A549 (cell line): ENCODE measurements at regions not wholly inside any gene's neighbourhood (a gene's known extent, or its start where the extent isn't known, plus 50 kb on each side); places are given as distances from the start of the nearest gene placed in this dataset.

Experiments used
- ATAC-seq, 2 experiments: fragments of 200-7000 bp in 1 of 2; fragments of >200 bp in 1 of 2; cut with Nextera tagmentation in 1 of 2; cut with Tn5 transposase in 1 of 2; 3 replicates each; pipeline versions ENCODE4 v1.8.0 to v1.9.1; 2018 to 2020; ENCODE audit warnings: mild to moderate bottlenecking in 1 of 2, moderate library complexity in 1 of 2
- CTCF ChIA-PET: fragments of 300-600 bp; sonication (Branson Sonifier 250); formaldehyde crosslinking; extraction: SDS; loops from one replicate; lab custom pipeline; 2021; ENCODE audit warnings: antibody characterized with exemption, inconsistent platforms; lab: Yijun Ruan, JAX
- POLR2A ChIA-PET: fragments of 350-600 bp; formaldehyde crosslinking; extraction: SDS; loops from one replicate; lab custom pipeline; 2021; ENCODE audit warnings: antibody characterized with exemption, inconsistent platforms; lab: Yijun Ruan, JAX
- DNase-seq, 2 experiments: peaks; one replicate each; pipeline versions ENCODE4 v3.0.0 to v3.0.0-alpha.2; 2011 to 2016; ENCODE audit warnings: low read depth in 1 of 2, low spot score in 1 of 2
- FAIRE-seq: peaks from 2 replicates; lab custom pipeline; 2011; peaks lifted over from hg19 to GRCh38; lab: Jason Lieb, UNC
- H3K27ac ChIP-seq, 2 experiments: fragments of >200 bp; sonication (Bioruptor Twin); formaldehyde crosslinking; 3 replicates each; pipeline ENCODE4 v1.5.1; 2016 to 2017
- H3K4me1 ChIP-seq: fragments of >200 bp; sonication (Bioruptor Twin); formaldehyde crosslinking; 3 replicates; pipeline ENCODE4 v1.6.1; 2016
- H3K4me2 ChIP-seq: fragments of >200 bp; sonication (Bioruptor Twin); formaldehyde crosslinking; 3 replicates; pipeline ENCODE4 v1.6.1; 2016
- H3K4me3 ChIP-seq: fragments of >200 bp; sonication (Bioruptor Twin); formaldehyde crosslinking; 3 replicates; pipeline ENCODE4 v1.5.1; 2016
- H3K9me3 ChIP-seq: fragments of >200 bp; sonication (Bioruptor Twin); formaldehyde crosslinking; 3 replicates; pipeline ENCODE4 v1.6.1; 2016
- BHLHE40 ChIP-seq: IDR thresholded peaks from 2 replicates; pipeline ENCODE4 v1.6.1; 2012; ENCODE audit warnings: low read depth, low read length, inconsistent platforms
- CHD2 ChIP-seq: fragments of 150-350 bp; IDR thresholded peaks from 2 replicates; pipeline ENCODE4 v1.6.1; 2014; ENCODE audit warnings: low read length; ENCODE audit not compliant: partially characterized antibody
- CHD4 ChIP-seq: fragments of 200-600 bp; sonication (generic); IDR thresholded peaks from 2 replicates; pipeline ENCODE4 v1.6.1; 2016; ENCODE audit warnings: antibody characterized with exemption, mild to moderate bottlenecking, borderline replicate concordance
- EP300 ChIP-seq, 2 experiments: fragments of >200 bp; sonication (Bioruptor Twin); formaldehyde crosslinking; IDR thresholded peaks; 2 replicates in 1 of 2; 3 replicates in 1 of 2; pipeline ENCODE4 v1.6.1; 2016 to 2017
- FOXS1 ChIP-seq: fragments of 250-450 bp; sonication (Bioruptor Pico); IDR thresholded peaks from 2 replicates; pipeline ENCODE4 v1.5.0; 2020; ENCODE audit warnings: mild to moderate bottlenecking, moderate library complexity
- HEYL ChIP-seq: fragments of 250-450 bp; sonication (Bioruptor Pico); IDR thresholded peaks from 2 replicates; pipeline ENCODE4 v1.8.0; 2021; ENCODE audit warnings: mild to moderate bottlenecking, moderate library complexity
- HOXA7 ChIP-seq: fragments of 250-450 bp; sonication (Bioruptor Pico); IDR thresholded peaks from 2 replicates; pipeline ENCODE4 v1.5.0; 2020; ENCODE audit warnings: mild to moderate bottlenecking, moderate library complexity
- HOXB13 ChIP-seq: fragments of 250-450 bp; sonication (Bioruptor Pico); IDR thresholded peaks from 2 replicates; pipeline ENCODE4 v1.5.0; 2020; ENCODE audit warnings: low read depth, mild to moderate bottlenecking, moderate library complexity
- JUNB ChIP-seq: fragments of >200 bp; sonication (Bioruptor Twin); formaldehyde crosslinking; IDR thresholded peaks from 2 replicates; pipeline ENCODE4 v1.6.1; 2016
- MYC ChIP-seq: IDR thresholded peaks from 2 replicates; pipeline ENCODE4 v1.6.1; 2012; ENCODE audit warnings: mild to moderate bottlenecking, inconsistent platforms, low read length, improper control_type of control experiment, borderline replicate concordance
- NFE2L2 ChIP-seq: fragments of 150-350 bp; conservative IDR thresholded peaks from 2 replicates; pipeline ENCODE4 v1.6.1; 2014; ENCODE audit warnings: low read length
- NPAS2 ChIP-seq: fragments of 250-450 bp; sonication (Bioruptor Pico); IDR thresholded peaks from 2 replicates; pipeline ENCODE4 v1.8.0; 2022; ENCODE audit warnings: mild to moderate bottlenecking, moderate library complexity, borderline replicate concordance
- RAD21 ChIP-seq, 2 experiments: fragments of >200 bp in 1 of 2; sonication (Bioruptor Twin) in 1 of 2; formaldehyde crosslinking in 1 of 2; IDR thresholded peaks in 1 of 2; conservative IDR thresholded peaks in 1 of 2; 2 replicates in 1 of 2; 3 replicates in 1 of 2; pipeline ENCODE4 v1.6.1; 2012 to 2018; ENCODE audit warnings: inconsistent platforms in 1 of 2
- RARB ChIP-seq: fragments of 250-450 bp; sonication (Bioruptor Pico); IDR thresholded peaks from 2 replicates; pipeline ENCODE4 v1.8.0; 2021; ENCODE audit warnings: mild to moderate bottlenecking, moderate library complexity
- RCOR1 ChIP-seq: fragments of 150-350 bp; IDR thresholded peaks from 2 replicates; pipeline ENCODE4 v1.6.1; 2014; ENCODE audit warnings: antibody characterized with exemption, low read length, low read depth
- RFX5 ChIP-seq: fragments of 450-650 bp; IDR thresholded peaks from 2 replicates; pipeline ENCODE4 v1.7.1; 2014; ENCODE audit warnings: antibody characterized with exemption, mild to moderate bottlenecking, moderate library complexity
- RNF2 ChIP-seq: fragments of 200-600 bp; sonication (generic); IDR thresholded peaks from 2 replicates; pipeline ENCODE4 v1.6.1; 2016; ENCODE audit warnings: low read depth, mild to moderate bottlenecking, antibody characterized with exemption, moderate library complexity, borderline replicate concordance
- TFCP2L1 ChIP-seq: fragments of 250-450 bp; sonication (Bioruptor Pico); IDR thresholded peaks from 2 replicates; pipeline ENCODE4 v1.5.0; 2021; ENCODE audit warnings: mild to moderate bottlenecking
- ZC3H11A ChIP-seq: fragments of 450-650 bp; IDR thresholded peaks from 2 replicates; pipeline ENCODE4 v1.6.1; 2014; ENCODE audit warnings: antibody characterized with exemption, mild to moderate bottlenecking
- ZFP36 ChIP-seq: fragments of 450-650 bp; IDR thresholded peaks from 2 replicates; pipeline ENCODE4 v1.6.1; 2014; ENCODE audit warnings: borderline replicate concordance; ENCODE audit not compliant: partially characterized antibody
- ZSCAN20 ChIP-seq: fragments of 250-450 bp; sonication (Bioruptor Pico); IDR thresholded peaks from 2 replicates; pipeline ENCODE4 v1.8.0; 2022; ENCODE audit warnings: mild to moderate bottlenecking, moderate library complexity
- WGBS: methylation state at CpG from one replicate; pipeline ENCODE4 v1.1.6; 2017; ENCODE audit errors: missing lambda C conversion rate; 5-methylcytosine and 5-hydroxymethylcytosine counted together
- TF ChIP-seq, protein P1 (sequence below): IDR thresholded peaks from 2 replicates; pipeline ENCODE4 v1.6.1; 2012; ENCODE audit warnings: low read depth, borderline replicate concordance
- TF ChIP-seq, protein P2 (sequence below): IDR thresholded peaks from 2 replicates; pipeline ENCODE4 v1.6.1; 2012
- TF ChIP-seq, protein P3 (sequence below): fragments of 450-650 bp; IDR thresholded peaks from 2 replicates; pipeline ENCODE4 v1.6.1; 2014; ENCODE audit warnings: antibody characterized with exemption
- TF ChIP-seq, protein P4 (sequence below): fragments of 250-450 bp; sonication (Bioruptor Pico); IDR thresholded peaks from 2 replicates; pipeline ENCODE4 v1.5.0; 2021; ENCODE audit warnings: mild to moderate bottlenecking, moderate library complexity, borderline replicate concordance
- TF ChIP-seq, protein P5 (sequence below): fragments of 250-450 bp; sonication (Bioruptor Pico); IDR thresholded peaks from 2 replicates; pipeline ENCODE4 v1.5.0; 2020; ENCODE audit warnings: low read depth, mild to moderate bottlenecking, moderate library complexity
- TF ChIP-seq, protein P6 (sequence below): fragments of >200 bp; sonication (Bioruptor Twin); formaldehyde crosslinking; IDR thresholded peaks from 2 replicates; pipeline ENCODE4 v1.6.1; 2016

DNA sequence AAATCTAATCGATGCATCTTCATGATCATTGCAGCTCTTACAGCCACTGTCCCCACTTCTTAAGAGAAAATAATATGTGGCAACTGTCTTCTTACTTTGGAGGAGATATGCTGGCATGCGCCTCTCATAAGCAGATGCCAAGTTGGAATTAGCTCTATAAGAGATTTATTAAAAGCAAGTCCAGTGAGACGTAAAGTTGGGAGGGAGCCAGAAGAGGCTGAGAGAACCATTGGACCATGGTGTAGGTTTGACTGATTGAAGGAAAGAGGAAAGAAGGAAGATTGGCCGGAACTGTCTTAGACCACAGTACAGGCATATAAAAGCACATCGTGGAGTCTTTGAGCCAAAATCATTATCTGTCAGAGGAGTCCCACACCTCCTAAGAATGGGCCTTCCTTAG is 265.7 kb upstream of the ZC3H15 start:
- TF ChIP-seq CHD4 (no peak), HEYL (CRISPR knock-in tag) (no peak), NPAS2 (no peak), NFE2L2 (no peak), HOXA7 (no peak), TFCP2L1 (no peak)
- TF ChIP-seq, protein P1, sequence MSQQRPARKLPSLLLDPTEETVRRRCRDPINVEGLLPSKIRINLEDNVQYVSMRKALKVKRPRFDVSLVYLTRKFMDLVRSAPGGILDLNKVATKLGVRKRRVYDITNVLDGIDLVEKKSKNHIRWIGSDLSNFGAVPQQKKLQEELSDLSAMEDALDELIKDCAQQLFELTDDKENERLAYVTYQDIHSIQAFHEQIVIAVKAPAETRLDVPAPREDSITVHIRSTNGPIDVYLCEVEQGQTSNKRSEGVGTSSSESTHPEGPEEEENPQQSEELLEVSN, result no peak
- TF ChIP-seq, protein P2, sequence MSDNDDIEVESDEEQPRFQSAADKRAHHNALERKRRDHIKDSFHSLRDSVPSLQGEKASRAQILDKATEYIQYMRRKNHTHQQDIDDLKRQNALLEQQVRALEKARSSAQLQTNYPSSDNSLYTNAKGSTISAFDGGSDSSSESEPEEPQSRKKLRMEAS, result no peak
- TF ChIP-seq, protein P3, sequence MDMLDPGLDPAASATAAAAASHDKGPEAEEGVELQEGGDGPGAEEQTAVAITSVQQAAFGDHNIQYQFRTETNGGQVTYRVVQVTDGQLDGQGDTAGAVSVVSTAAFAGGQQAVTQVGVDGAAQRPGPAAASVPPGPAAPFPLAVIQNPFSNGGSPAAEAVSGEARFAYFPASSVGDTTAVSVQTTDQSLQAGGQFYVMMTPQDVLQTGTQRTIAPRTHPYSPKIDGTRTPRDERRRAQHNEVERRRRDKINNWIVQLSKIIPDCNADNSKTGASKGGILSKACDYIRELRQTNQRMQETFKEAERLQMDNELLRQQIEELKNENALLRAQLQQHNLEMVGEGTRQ, result no peak
- TF ChIP-seq, protein P4, sequence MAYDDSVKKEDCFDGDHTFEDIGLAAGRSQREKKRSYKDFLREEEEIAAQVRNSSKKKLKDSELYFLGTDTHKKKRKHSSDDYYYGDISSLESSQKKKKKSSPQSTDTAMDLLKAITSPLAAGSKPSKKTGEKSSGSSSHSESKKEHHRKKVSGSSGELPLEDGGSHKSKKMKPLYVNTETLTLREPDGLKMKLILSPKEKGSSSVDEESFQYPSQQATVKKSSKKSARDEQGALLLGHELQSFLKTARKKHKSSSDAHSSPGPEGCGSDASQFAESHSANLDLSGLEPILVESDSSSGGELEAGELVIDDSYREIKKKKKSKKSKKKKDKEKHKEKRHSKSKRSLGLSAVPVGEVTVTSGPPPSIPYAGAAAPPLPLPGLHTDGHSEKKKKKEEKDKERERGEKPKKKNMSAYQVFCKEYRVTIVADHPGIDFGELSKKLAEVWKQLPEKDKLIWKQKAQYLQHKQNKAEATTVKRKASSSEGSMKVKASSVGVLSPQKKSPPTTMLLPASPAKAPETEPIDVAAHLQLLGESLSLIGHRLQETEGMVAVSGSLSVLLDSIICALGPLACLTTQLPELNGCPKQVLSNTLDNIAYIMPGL (CRISPR knock-in tag), result no peak
- 65% methylated on average over 5 of the region's 5 CpGs for WGBS
- Histone ChIP-seq H3K4me1 (no peaks in the 10 kb centered on the region), H3K9me3 (no peaks in the 10 kb centered on the region), H3K27ac (no peak overlapping the region), H3K4me3 (no peak overlapping the region), H3K4me2 (no peak overlapping the region)
- no peak for DNase-seq
- POLR2A ChIA-PET, result no interaction called here
- no peak for FAIRE-seq
- CTCF ChIA-PET, result no interaction called here
- no peak for ATAC-seq

DNA sequence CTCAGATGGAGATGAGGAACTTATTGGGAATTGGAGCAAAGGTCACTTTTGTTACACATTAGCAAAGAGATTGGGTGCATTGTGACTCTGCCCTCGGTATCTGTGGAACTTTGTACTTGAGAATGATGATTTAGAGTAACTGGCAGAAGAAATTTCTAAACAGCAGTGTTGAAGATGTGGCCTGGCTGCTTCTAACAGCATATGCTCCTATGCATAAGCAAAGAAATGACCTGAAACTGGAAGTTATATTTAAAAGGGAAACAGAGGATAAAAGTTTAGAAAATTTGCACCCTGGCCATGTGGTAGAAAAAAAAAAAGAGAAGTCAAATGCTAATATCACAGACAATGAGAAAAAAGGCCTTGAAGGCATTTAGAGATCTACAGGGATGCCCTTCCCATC is 256.8 kb upstream of the ZC3H15 start:
- ChIA-PET CTCF (no interaction called here), POLR2A (no interaction called here)
- 0% methylated on average over 1 of the region's 1 CpG for WGBS

More for the DNA sequence above, 256.8 kb upstream of the ZC3H15 start:
- FAIRE-seq (no peak), ATAC-seq (no peak), DNase-seq (no peak)
- Histone ChIP-seq H3K4me1 (no peaks in the 10 kb centered on the region), H3K9me3 (no peaks in the 10 kb centered on the region), H3K4me3 (no peak overlapping the region), H3K27ac (no peak overlapping the region), H3K4me2 (no peak overlapping the region)
- TF ChIP-seq HOXB13 (CRISPR knock-in tag) (no peak), MYC (no peak), JUNB (no peak), BHLHE40 (no peak), RNF2 (no peak), NFE2L2 (no peak), FOXS1 (no peak), RARB (CRISPR knock-in tag) (no peak), RAD21 (conservative IDR thresholded peaks at IDR 0.05 in 1 of 2, IDR thresholded peaks at IDR 0.05 in 1 of 2) (no peak), RCOR1 (no peak), RFX5 (no peak), ZC3H11A (no peak), ZFP36 (no peak), ZSCAN20 (no peak), EP300 (IDR thresholded peaks at IDR 0.05) (no peak), CHD2 (no peak), TFCP2L1 (no peak)
- TF ChIP-seq, protein P5, sequence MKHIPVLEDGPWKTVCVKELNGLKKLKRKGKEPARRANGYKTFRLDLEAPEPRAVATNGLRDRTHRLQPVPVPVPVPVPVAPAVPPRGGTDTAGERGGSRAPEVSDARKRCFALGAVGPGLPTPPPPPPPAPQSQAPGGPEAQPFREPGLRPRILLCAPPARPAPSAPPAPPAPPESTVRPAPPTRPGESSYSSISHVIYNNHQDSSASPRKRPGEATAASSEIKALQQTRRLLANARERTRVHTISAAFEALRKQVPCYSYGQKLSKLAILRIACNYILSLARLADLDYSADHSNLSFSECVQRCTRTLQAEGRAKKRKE (CRISPR knock-in tag), result no peak
- TF ChIP-seq, protein P6, sequence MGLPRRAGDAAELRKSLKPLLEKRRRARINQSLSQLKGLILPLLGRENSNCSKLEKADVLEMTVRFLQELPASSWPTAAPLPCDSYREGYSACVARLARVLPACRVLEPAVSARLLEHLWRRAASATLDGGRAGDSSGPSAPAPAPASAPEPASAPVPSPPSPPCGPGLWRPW, result no peak
- TF ChIP-seq, protein P4 (CRISPR knock-in tag), result no peak
